ENCODE measurements at regions not wholly inside any gene's neighbourhood (a gene's known extent, or its start where the extent isn't known, plus 50 kb on each side); places are given as distances from the start of the nearest gene placed in this dataset.
A peak's percentile ranks its signal among the peaks of the same experiment; 100 is the strongest.

DNA sequence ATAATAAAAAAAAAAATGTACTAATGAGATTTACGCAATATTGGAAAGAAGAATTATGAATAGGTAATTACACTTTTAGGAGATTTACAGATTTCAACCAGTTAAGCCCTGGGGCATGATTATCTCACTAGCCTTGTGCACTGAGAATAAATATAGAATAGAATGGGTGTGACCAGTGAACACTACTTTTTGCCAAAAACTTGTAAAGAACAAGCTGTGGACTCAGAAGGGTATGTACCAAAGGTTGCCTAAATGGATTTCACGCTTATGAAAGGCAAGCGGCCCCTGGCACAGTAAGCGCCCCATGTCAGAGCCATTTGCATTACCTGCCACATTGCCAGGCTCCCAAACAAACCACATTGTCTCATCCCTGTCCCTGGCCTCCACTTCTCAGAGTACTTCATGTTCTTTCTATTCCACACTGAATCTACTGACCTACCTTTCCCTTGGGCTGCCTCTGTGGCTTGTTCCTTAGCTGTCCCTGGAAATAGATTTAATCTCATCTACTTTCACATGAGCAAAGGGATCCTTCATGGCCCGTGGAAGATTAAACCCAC, 170.6 kb upstream of the DIO2 start:
- no peaks in the 10 kb centered on the region for H3K27me3 ChIP-seq (ENCODE audit: control insufficient read depth, insufficient read depth, low read length)
- no peak overlapping the region for H3K27ac ChIP-seq (ENCODE audit: low read depth, low read length)
- H3K36me3 ChIP-seq (ENCODE audit: control insufficient read depth, insufficient read depth, low read length), result no peaks in the 10 kb centered on the region
- H3K9me3 ChIP-seq (ENCODE audit: control insufficient read depth, insufficient read depth, low read length), result no peaks in the 10 kb centered on the region
- H3K4me1 ChIP-seq (ENCODE audit: control insufficient read depth, insufficient read depth, low read length), result no peaks in the 10 kb centered on the region
- no peak overlapping the region for H3K9ac ChIP-seq (ENCODE audit: low read depth, low read length)
- no peak overlapping the region for H3K4me3 ChIP-seq (ENCODE audit: low read depth, low read length)

DNA sequence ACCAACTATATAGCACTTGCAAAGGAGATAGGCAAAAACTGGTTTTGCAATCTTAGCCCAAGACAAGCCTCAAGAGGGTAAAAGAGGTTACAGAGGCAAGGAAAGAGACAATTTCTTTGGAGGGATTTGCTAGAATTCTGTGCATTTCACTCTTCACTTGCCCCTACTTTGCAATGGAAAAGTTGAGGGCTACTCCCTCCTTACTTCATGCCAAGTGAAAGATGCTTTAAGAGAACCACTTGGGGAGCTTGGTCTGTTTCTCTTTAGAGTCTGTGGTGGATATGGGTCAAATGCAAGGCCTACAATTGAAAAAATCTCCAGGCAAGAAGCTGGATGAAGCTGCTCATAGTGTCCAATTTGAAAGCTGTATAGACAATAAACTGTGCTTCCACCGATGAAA, 167.7 kb upstream of the DIO2 start:
- H3K27ac ChIP-seq (ENCODE audit: low read depth, low read length), result no peak overlapping the region
- H3K36me3 ChIP-seq (ENCODE audit: control insufficient read depth, insufficient read depth, low read length), result no peaks in the 10 kb centered on the region
- no peaks in the 10 kb centered on the region for H3K9me3 ChIP-seq (ENCODE audit: control insufficient read depth, insufficient read depth, low read length)
- no peak overlapping the region for H3K9ac ChIP-seq (ENCODE audit: low read depth, low read length)
- no peaks in the 10 kb centered on the region for H3K4me1 ChIP-seq (ENCODE audit: control insufficient read depth, insufficient read depth, low read length)
- no peak overlapping the region for H3K4me3 ChIP-seq (ENCODE audit: low read depth, low read length)
- H3K27me3 ChIP-seq (ENCODE audit: control insufficient read depth, insufficient read depth, low read length), result no peaks in the 10 kb centered on the region

DNA sequence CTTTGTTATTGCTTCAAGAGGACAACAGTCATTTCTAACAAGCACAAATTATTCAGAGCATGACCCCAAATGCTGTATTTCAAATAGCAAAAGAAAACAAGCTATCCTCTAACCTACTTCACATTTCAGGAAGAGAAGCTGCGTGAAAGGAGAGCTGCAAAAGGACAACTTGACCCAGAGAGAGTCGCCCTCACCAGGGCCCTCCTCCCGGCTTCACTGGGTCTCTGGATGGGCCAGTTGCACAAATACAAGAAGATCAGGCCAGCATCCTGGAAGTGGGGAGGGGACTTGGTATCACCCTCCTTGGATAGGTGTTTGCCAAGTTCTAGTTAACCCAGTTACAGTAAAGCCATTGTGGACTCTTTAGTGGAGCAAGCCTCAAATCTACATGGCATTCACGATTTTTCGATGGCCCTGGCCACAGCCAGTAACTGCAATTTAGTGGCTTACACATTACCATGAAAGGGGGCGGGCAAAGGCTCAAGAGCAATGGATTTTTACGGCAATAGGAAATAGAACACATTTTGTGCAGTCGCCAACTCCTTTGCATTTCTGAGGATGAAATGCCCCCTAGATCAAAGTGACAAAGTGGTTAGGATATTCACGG, 166.9 kb upstream of the DIO2 start:
- H3K4me1 ChIP-seq (ENCODE audit: control insufficient read depth, insufficient read depth, low read length), result no peaks in the 10 kb centered on the region
- H3K4me3 ChIP-seq (ENCODE audit: low read depth, low read length), result no peak overlapping the region
- no peaks in the 10 kb centered on the region for H3K36me3 ChIP-seq (ENCODE audit: control insufficient read depth, insufficient read depth, low read length)
- no peak overlapping the region for H3K9ac ChIP-seq (ENCODE audit: low read depth, low read length)
- no peak overlapping the region for H3K27ac ChIP-seq (ENCODE audit: low read depth, low read length)
- H3K27me3 ChIP-seq (ENCODE audit: control insufficient read depth, insufficient read depth, low read length), result no peaks in the 10 kb centered on the region
- H3K9me3 ChIP-seq (ENCODE audit: control insufficient read depth, insufficient read depth, low read length), result no peaks in the 10 kb centered on the region

DNA sequence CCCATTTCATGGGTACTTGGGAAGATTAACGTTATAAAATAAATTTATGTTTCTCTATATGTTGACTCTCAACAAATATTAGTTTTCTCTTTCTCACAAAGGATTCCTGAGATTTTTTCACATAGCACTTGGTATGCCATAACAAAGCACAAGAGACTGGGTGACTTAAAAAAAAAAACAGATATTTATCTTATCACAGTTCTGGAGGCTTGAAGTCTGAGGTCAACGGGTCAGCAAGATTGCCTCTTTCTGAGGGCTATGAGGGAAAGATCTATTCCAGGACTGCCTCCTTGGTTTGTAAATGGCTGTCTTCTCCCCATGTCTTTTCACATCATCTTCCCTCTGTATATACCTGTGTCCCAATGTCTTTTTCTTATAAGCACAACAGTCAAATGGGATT, 153.5 kb upstream of the DIO2 start:
- Histone ChIP-seq H3K9me3 (ENCODE audit: control insufficient read depth, insufficient read depth, low read length) (no peaks in the 10 kb centered on the region), H3K27ac (ENCODE audit: low read depth, low read length) (peak overlapping the region; percentile 29), H3K9ac (ENCODE audit: low read depth, low read length) (no peak overlapping the region), H3K4me3 (ENCODE audit: low read depth, low read length) (no peak overlapping the region), H3K36me3 (ENCODE audit: control insufficient read depth, insufficient read depth, low read length) (no peaks in the 10 kb centered on the region), H3K4me1 (ENCODE audit: control insufficient read depth, insufficient read depth, low read length) (no peaks in the 10 kb centered on the region), H3K27me3 (ENCODE audit: control insufficient read depth, insufficient read depth, low read length) (no peaks in the 10 kb centered on the region)

DNA sequence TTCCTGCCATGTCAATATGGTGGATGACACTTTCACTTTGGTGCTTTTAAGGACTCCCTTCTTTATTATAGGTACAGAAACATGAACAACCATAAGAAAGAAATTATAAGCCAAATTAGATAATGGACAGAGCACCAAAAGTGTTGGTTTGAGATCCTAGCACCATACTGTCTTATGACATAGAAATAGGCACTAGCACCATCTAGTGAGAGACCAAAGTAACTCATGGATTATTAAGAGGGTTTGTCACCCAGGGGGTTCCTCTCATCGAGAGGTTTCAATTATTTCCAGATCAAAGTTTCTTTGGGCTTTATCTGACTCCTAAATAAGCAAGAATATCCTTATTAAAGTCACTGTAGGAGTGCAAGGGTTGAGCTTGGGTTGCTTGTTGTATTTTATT, 153.0 kb upstream of the DIO2 start:
- no peak overlapping the region for H3K4me3 ChIP-seq (ENCODE audit: low read depth, low read length)
- H3K4me1 ChIP-seq (ENCODE audit: control insufficient read depth, insufficient read depth, low read length), result no peaks in the 10 kb centered on the region
- no peaks in the 10 kb centered on the region for H3K27me3 ChIP-seq (ENCODE audit: control insufficient read depth, insufficient read depth, low read length)
- H3K27ac ChIP-seq (ENCODE audit: low read depth, low read length), result peak overlapping the region; percentile 29
- no peaks in the 10 kb centered on the region for H3K9me3 ChIP-seq (ENCODE audit: control insufficient read depth, insufficient read depth, low read length)
- H3K9ac ChIP-seq (ENCODE audit: low read depth, low read length), result no peak overlapping the region
- H3K36me3 ChIP-seq (ENCODE audit: control insufficient read depth, insufficient read depth, low read length), result no peaks in the 10 kb centered on the region

DNA sequence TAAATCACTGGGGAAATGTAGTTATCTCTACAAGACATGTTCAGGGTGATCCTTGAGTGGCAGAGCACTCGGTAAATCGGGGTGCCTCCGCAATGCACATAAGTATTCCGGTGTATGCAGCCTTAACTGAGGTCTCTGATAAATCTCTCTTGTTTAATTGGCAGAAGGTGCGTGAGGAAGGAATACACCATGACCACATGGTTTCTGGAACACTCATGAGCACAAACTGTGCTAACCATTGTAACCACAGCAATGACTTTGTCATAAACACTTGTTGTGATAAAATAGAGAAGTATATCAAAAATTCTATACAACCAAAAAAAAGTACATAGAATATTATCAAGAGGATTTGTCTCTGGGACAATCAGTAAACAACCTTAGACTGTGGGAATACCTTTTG, 146.8 kb upstream of the DIO2 start:
- Histone ChIP-seq H3K4me3 (ENCODE audit: low read depth, low read length) (no peak overlapping the region), H3K9ac (ENCODE audit: low read depth, low read length) (no peak overlapping the region), H3K4me1 (ENCODE audit: control insufficient read depth, insufficient read depth, low read length) (no peaks in the 10 kb centered on the region), H3K27ac (ENCODE audit: low read depth, low read length) (no peak overlapping the region), H3K27me3 (ENCODE audit: control insufficient read depth, insufficient read depth, low read length) (no peaks in the 10 kb centered on the region), H3K36me3 (ENCODE audit: control insufficient read depth, insufficient read depth, low read length) (no peaks in the 10 kb centered on the region), H3K9me3 (ENCODE audit: control insufficient read depth, insufficient read depth, low read length) (no peaks in the 10 kb centered on the region)

DNA sequence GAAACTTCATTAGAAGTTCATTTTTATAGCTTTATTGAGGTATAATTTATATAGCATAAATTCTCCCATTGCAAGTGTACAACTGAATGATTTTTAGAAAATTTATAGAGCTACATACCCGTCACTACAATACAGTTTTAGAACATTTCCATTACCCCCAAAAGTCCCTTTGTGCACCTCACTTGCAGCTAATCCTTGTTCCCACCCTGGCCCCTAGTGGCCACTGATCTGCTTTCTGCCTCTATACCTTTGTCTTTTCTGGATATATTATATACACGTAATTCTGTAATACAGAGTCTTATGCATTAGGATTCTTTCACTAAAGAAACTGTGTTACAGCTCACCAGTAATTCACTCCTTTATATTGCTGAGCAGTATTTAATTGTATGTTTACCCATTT, 145.1 kb upstream of the DIO2 start:
- H3K4me3 ChIP-seq (ENCODE audit: low read depth, low read length), result no peak overlapping the region
- H3K36me3 ChIP-seq (ENCODE audit: control insufficient read depth, insufficient read depth, low read length), result no peaks in the 10 kb centered on the region
- no peaks in the 10 kb centered on the region for H3K4me1 ChIP-seq (ENCODE audit: control insufficient read depth, insufficient read depth, low read length)
- H3K27ac ChIP-seq (ENCODE audit: low read depth, low read length), result no peak overlapping the region
- H3K9ac ChIP-seq (ENCODE audit: low read depth, low read length), result no peak overlapping the region
- no peaks in the 10 kb centered on the region for H3K27me3 ChIP-seq (ENCODE audit: control insufficient read depth, insufficient read depth, low read length)
- H3K9me3 ChIP-seq (ENCODE audit: control insufficient read depth, insufficient read depth, low read length), result no peaks in the 10 kb centered on the region

DNA sequence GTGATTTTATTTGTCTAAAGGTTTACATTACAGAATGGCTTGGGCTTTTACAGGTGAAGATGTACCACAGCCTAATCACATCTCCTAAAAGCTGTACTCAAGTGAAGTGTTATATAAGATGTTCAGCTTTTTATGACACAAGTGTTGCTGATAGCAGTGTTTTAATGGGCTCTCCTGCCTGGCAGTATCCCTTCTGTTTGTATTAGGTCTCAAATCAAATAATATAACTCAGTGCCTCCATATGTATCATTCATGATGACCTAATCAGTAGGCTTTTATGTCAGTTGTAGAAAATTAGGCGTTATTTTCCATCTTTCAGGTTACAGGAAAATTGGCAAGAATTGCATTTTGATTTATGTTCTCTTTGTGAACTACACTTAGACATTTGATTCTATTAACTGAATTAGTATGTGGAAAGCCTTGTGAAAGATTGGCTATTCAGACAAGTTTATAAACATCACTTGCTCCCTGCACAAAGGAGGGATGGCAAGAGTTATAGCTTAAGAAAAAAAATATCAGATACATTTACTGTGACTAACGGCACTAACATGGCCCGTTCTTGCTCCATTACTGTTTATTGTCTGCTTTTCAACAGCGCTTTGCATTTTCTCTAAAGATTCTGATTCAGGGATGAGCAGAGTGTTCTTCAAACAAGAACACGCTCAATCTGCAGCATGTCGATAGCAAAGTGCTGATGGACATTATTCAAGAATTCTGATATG, 143.7 kb upstream of the DIO2 start:
- Histone ChIP-seq H3K27me3 (ENCODE audit: control insufficient read depth, insufficient read depth, low read length) (no peaks in the 10 kb centered on the region), H3K4me1 (ENCODE audit: control insufficient read depth, insufficient read depth, low read length) (no peaks in the 10 kb centered on the region), H3K9me3 (ENCODE audit: control insufficient read depth, insufficient read depth, low read length) (no peaks in the 10 kb centered on the region), H3K4me3 (ENCODE audit: low read depth, low read length) (no peak overlapping the region), H3K27ac (ENCODE audit: low read depth, low read length) (no peak overlapping the region), H3K9ac (ENCODE audit: low read depth, low read length) (no peak overlapping the region), H3K36me3 (ENCODE audit: control insufficient read depth, insufficient read depth, low read length) (no peaks in the 10 kb centered on the region)

DNA sequence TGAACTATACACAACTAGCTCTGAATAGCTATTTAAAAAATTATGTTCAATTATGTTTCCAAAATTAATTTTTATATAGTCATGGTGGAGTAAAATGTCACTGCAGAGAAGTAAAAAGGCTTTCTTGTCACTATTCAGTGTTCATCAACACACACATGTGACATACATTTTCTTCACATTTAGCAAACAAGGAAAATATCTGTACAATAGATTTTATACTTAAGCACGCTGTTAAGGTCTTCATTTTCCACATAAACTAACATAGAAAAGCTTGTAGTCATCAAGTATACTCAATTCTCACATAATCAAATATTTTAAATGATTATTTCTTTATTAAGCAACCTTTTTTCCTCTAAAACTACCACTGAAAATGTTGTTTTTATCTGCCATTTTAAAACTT, 141.2 kb upstream of the DIO2 start:
- Histone ChIP-seq H3K36me3 (ENCODE audit: control insufficient read depth, insufficient read depth, low read length) (no peaks in the 10 kb centered on the region), H3K4me1 (ENCODE audit: control insufficient read depth, insufficient read depth, low read length) (no peaks in the 10 kb centered on the region), H3K9me3 (ENCODE audit: control insufficient read depth, insufficient read depth, low read length) (no peaks in the 10 kb centered on the region), H3K27ac (ENCODE audit: low read depth, low read length) (no peak overlapping the region), H3K4me3 (ENCODE audit: low read depth, low read length) (no peak overlapping the region), H3K27me3 (ENCODE audit: control insufficient read depth, insufficient read depth, low read length) (no peaks in the 10 kb centered on the region), H3K9ac (ENCODE audit: low read depth, low read length) (no peak overlapping the region)

DNA sequence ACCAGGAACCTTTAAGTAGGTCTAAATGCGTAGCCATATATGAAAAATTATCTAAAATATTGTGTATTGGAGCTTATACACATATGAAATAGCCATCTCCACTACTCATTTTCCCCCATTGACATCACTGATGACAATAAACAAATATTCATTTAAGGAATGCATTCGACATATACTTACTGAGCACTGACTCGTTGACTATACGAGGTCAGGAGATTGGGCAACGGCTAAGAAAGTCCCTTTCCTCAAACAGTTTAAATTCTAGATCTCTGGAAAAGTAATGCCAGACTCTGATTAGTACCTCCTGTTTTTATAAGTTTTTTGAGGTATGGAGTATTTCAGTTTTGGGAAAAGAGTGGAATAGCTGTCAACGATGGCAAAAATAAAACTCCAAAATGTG, 139.4 kb upstream of the DIO2 start:
- Histone ChIP-seq H3K27ac (ENCODE audit: low read depth, low read length) (no peak overlapping the region), H3K36me3 (ENCODE audit: control insufficient read depth, insufficient read depth, low read length) (no peaks in the 10 kb centered on the region), H3K9ac (ENCODE audit: low read depth, low read length) (no peak overlapping the region), H3K4me3 (ENCODE audit: low read depth, low read length) (no peak overlapping the region), H3K9me3 (ENCODE audit: control insufficient read depth, insufficient read depth, low read length) (no peaks in the 10 kb centered on the region), H3K27me3 (ENCODE audit: control insufficient read depth, insufficient read depth, low read length) (no peaks in the 10 kb centered on the region), H3K4me1 (ENCODE audit: control insufficient read depth, insufficient read depth, low read length) (no peaks in the 10 kb centered on the region)

DNA sequence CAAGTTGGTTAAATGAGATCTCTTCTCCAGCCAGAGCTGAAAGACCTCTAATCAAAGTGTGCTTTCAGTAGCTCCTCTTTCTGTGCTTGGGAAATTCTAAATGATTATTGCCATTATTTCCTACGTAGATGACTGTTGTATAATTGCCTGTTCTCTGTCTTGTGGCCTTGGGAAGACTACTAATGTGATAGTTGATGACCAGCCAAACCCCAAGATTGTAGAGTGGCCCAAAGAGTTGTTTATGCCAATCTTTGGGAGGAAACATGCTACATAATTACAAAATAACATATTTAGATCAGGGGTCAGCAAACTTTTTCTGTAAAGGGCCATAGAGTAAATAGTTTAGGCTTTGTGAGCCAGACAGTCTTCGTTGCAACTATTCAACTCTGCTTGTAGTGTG, 135.1 kb upstream of the DIO2 start:
- no peak overlapping the region for H3K4me3 ChIP-seq (ENCODE audit: low read depth, low read length)
- H3K4me1 ChIP-seq (ENCODE audit: control insufficient read depth, insufficient read depth, low read length), result no peaks in the 10 kb centered on the region
- no peak overlapping the region for H3K27ac ChIP-seq (ENCODE audit: low read depth, low read length)
- no peaks in the 10 kb centered on the region for H3K9me3 ChIP-seq (ENCODE audit: control insufficient read depth, insufficient read depth, low read length)
- H3K36me3 ChIP-seq (ENCODE audit: control insufficient read depth, insufficient read depth, low read length), result no peaks in the 10 kb centered on the region
- no peaks in the 10 kb centered on the region for H3K27me3 ChIP-seq (ENCODE audit: control insufficient read depth, insufficient read depth, low read length)
- H3K9ac ChIP-seq (ENCODE audit: low read depth, low read length), result no peak overlapping the region

Data from HUES48 (cell line).